GM10266 (cell line): ENCODE measurements at regions not wholly inside any gene's neighbourhood (a gene's known extent, or its start where the extent isn't known, plus 50 kb on each side); places are given as distances from the start of the nearest gene placed in this dataset.

Experiments used
- DNase-seq: peaks from one replicate; pipeline ENCODE4 v3.0.0; 2012; ENCODE audit errors: extremely low spot score
- CTCF ChIP-seq: IDR thresholded peaks from 2 replicates; pipeline ENCODE4 v1.5.1; 2012; ENCODE audit warnings: mild to moderate bottlenecking, low read depth; ENCODE audit not compliant: control insufficient read depth, insufficient read depth; ENCODE audit errors: missing control alignments

GRCh38 chr21:23664193-23664694 lies 1943.0 kb downstream of the MRPL39 start:
- no peak for DNase-seq
- no peak for TF ChIP-seq CTCF

- no peak for TF ChIP-seq CTCF
Observed at GRCh38 chr21:23660560-23660959, 1946.7 kb downstream of the MRPL39 start.

GRCh38 chr21:23644768-23645167 lies 1962.5 kb downstream of the MRPL39 start:
- TF ChIP-seq CTCF, result no peak
- no peak for DNase-seq

More at GRCh38 chr21:23660560-23660959, 1946.7 kb downstream of the MRPL39 start:
- no peak for DNase-seq

- DNase-seq, result no peak
- no peak for TF ChIP-seq CTCF
Observed at GRCh38 chr21:23639721-23640120, 1967.6 kb downstream of the MRPL39 start.

- no peak for DNase-seq
- no peak for TF ChIP-seq CTCF
Observed at GRCh38 chr21:23638131-23638695, 1969.1 kb downstream of the MRPL39 start.

- no peak for DNase-seq
- no peak for TF ChIP-seq CTCF
Observed at GRCh38 chr21:23633447-23633940, 1973.8 kb downstream of the MRPL39 start.

GRCh38 chr21:23624281-23624680 lies 1983.0 kb downstream of the MRPL39 start:
- TF ChIP-seq CTCF, result no peak

More at GRCh38 chr21:23624281-23624680, 1983.0 kb downstream of the MRPL39 start:
- no peak for DNase-seq
